CD4-positive, alpha-beta memory T cell (primary cell): ENCODE measurements at regions not wholly inside any gene's neighbourhood (a gene's known extent, or its start where the extent isn't known, plus 50 kb on each side); places are given as distances from the start of the nearest gene placed in this dataset.

Source experiments
- CTCF ChIA-PET: fragments of 350-600 bp; sonication (Branson Sonifier 250); formaldehyde crosslinking; loops from one replicate; lab custom pipeline; 2021; ENCODE audit warnings: inconsistent platforms; ENCODE audit not compliant: partially characterized antibody; lab: Charles Lee
- POLR2A ChIA-PET: fragments of 350-600 bp; sonication (Branson Sonifier 250); formaldehyde crosslinking; loops from one replicate; lab custom pipeline; 2021; ENCODE audit not compliant: partially characterized antibody; lab: Charles Lee
- DNase-seq, 5 donors: peaks; one replicate each; pipeline versions ENCODE4 v3.0.0 to v3.0.0-alpha.2; 2020 to 2022; ENCODE audit warnings: mixed read lengths in 1 of 5
- H3K27ac ChIP-seq: one replicate; pipeline ENCODE4 v1.7.0; 2013; ENCODE audit warnings: low read depth, low read length
- H3K27me3 ChIP-seq: 2 replicates; pipeline ENCODE4 v1.7.0; 2013; ENCODE audit warnings: mild to moderate bottlenecking, low read length, moderate library complexity; ENCODE audit not compliant: insufficient read depth
- H3K36me3 ChIP-seq: 2 replicates; pipeline ENCODE4 v1.7.0; 2013; ENCODE audit warnings: mild to moderate bottlenecking, low read length, moderate library complexity; ENCODE audit not compliant: insufficient read depth
- H3K4me1 ChIP-seq: 2 replicates; pipeline ENCODE4 v1.7.0; 2013; ENCODE audit warnings: mild to moderate bottlenecking, low read length, moderate library complexity; ENCODE audit not compliant: insufficient read depth
- H3K4me3 ChIP-seq, 2 donors: one replicate each; pipeline ENCODE4 v1.7.0; 2013; ENCODE audit warnings: low read length in 2 of 2, mild to moderate bottlenecking in 1 of 2
- H3K9me3 ChIP-seq, 2 donors: one replicate each; pipeline ENCODE4 v1.7.0; 2013; ENCODE audit warnings: low read length in 2 of 2, control low read depth in 1 of 2; ENCODE audit not compliant: control insufficient read depth in 1 of 2
- H3K27ac Mint-ChIP-seq, 7 donors: one replicate each; pipeline ENCODE4 v1.8.0; 2020 to 2021; ENCODE audit warnings: mixed read lengths in 7 of 7, mild to moderate bottlenecking in 6 of 7, inconsistent platforms in 3 of 7, moderate library complexity in 3 of 7
- H3K27me3 Mint-ChIP-seq, 2 donors: one replicate each; pipeline ENCODE4 v1.8.0; 2020 to 2021; ENCODE audit warnings: mixed read lengths in 2 of 2
- H3K36me3 Mint-ChIP-seq, 2 donors: one replicate each; pipeline ENCODE4 v1.8.0; 2020 to 2021; ENCODE audit warnings: mixed read lengths in 2 of 2, inconsistent platforms in 1 of 2, mild to moderate bottlenecking in 1 of 2
- H3K4me1 Mint-ChIP-seq, 4 donors: one replicate each; pipeline ENCODE4 v1.8.0; 2020 to 2021; ENCODE audit warnings: mixed read lengths in 4 of 4, mild to moderate bottlenecking in 1 of 4
- H3K4me3 Mint-ChIP-seq, 8 donors: one replicate each; pipeline ENCODE4 v1.8.0; 2020 to 2021; ENCODE audit warnings: mixed read lengths in 8 of 8, mild to moderate bottlenecking in 7 of 8, moderate library complexity in 6 of 8, inconsistent platforms in 3 of 8
- H3K9me3 Mint-ChIP-seq, 8 donors: one replicate each; pipeline ENCODE4 v1.8.0; 2020 to 2021; ENCODE audit warnings: mixed read lengths in 8 of 8, mild to moderate bottlenecking in 5 of 8, inconsistent platforms in 3 of 8, moderate library complexity in 1 of 8
- intact Hi-C: fragments of 100-400 bp; cut with micrococcal nuclease; formaldehyde crosslinking; loops from one replicate; pipeline ENCODE4 v1.15.1; 2023

DNA sequence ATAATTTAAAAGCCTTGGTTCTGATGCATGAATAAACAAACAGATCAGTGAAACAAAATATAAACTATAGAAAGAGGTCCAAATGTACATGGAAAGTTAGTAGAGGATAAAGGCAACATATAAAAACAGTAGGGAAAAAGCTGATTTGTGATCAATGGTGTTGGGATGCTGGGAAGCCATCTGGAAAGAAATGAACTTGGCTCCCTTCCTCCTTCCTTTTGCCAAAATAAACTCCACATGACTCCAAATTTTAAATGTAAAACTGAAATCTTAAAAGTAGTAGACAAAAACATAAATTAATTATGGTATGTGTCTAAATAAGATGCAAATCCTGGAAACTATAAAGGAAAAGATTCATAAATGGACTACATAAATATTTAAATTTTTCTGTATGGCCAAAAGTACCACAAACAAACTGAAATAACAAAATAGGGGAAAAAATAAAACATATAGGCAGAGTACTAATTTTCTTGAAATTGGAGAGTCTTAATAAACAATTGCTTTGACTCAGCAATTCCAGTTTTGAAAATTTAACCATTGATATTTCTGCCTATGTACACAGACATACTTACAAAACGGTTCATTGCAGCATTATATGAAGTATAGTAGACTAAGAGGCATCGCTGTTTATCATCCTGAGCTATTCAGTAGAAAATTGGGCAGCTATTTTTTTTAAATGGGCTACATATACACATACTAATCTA, 77.0 kb upstream of the TRIM24 start:
- Histone ChIP-seq H3K4me3 (no peak overlapping the region), H3K9me3 (no peaks in the 10 kb centered on the region), H3K4me1 (no peaks in the 10 kb centered on the region), H3K36me3 (no peaks in the 10 kb centered on the region), H3K27me3 (no peaks in the 10 kb centered on the region), H3K27ac (no peak overlapping the region)
- no peak for DNase-seq
- H3K36me3 Mint-ChIP-seq: peaks cover 0 to 1% of the 10 kb centered on the region in 2 donors
- H3K27me3 Mint-ChIP-seq: peaks cover 0 to 1% of the 10 kb centered on the region in 2 donors
- no peak overlapping the region for H3K4me3 Mint-ChIP-seq
- POLR2A ChIA-PET: no interaction called here
- intact Hi-C loops: no loop called here
- H3K4me1 Mint-ChIP-seq: no peaks in the 10 kb centered on the region
- H3K27ac Mint-ChIP-seq: no peak overlapping the region
- CTCF ChIA-PET: no interaction called here
- peaks cover 0 to 5% (median 0%) of the 10 kb centered on the region in 8 donors for H3K9me3 Mint-ChIP-seq

- H3K27ac Mint-ChIP-seq: no peak overlapping the region
- H3K36me3 Mint-ChIP-seq: peaks cover 0 to 4% of the 10 kb centered on the region in 2 donors
- Histone ChIP-seq H3K4me3 (no peak overlapping the region), H3K36me3 (no peaks in the 10 kb centered on the region), H3K9me3 (no peaks in the 10 kb centered on the region), H3K27ac (no peak overlapping the region), H3K4me1 (no peaks in the 10 kb centered on the region), H3K27me3 (no peaks in the 10 kb centered on the region)
- H3K27me3 Mint-ChIP-seq: no peaks in the 10 kb centered on the region
- H3K4me3 Mint-ChIP-seq: no peak overlapping the region
- intact Hi-C loops: no loop called here
- peaks cover 0 to 4% (median 0%) of the 10 kb centered on the region in 8 donors for H3K9me3 Mint-ChIP-seq
- H3K4me1 Mint-ChIP-seq: no peaks in the 10 kb centered on the region
- DNase-seq: no peak
- ChIA-PET POLR2A (no interaction called here), CTCF (interaction anchor here (0.6 kb wide), 1 partner anchor 17 kb away, joined by 3 read pairs; no protein-coding TSS in a partner anchor)
Observed at GRCh38 chr7:138386821-138387220, 73.2 kb upstream of the TRIM24 start.

GRCh38 chr7:138387755-138388475, 72.1 kb upstream of the TRIM24 start:
- Mint-ChIP-seq H3K27me3 (no peaks in the 10 kb centered on the region), H3K9me3 (peaks cover 0 to 4% (median 0%) of the 10 kb centered on the region in 8 donors), H3K36me3 (peaks cover 0 to 4% of the 10 kb centered on the region in 2 donors), H3K4me1 (no peaks in the 10 kb centered on the region), H3K4me3 (no peak overlapping the region), H3K27ac (no peak overlapping the region)
- Histone ChIP-seq H3K36me3 (no peaks in the 10 kb centered on the region), H3K4me1 (no peaks in the 10 kb centered on the region), H3K27me3 (no peaks in the 10 kb centered on the region), H3K4me3 (no peak overlapping the region), H3K9me3 (no peaks in the 10 kb centered on the region), H3K27ac (no peak overlapping the region)
- intact Hi-C loops: no loop called here
- DNase-seq: no peak
- ChIA-PET CTCF (no interaction called here), POLR2A (no interaction called here)

DNA sequence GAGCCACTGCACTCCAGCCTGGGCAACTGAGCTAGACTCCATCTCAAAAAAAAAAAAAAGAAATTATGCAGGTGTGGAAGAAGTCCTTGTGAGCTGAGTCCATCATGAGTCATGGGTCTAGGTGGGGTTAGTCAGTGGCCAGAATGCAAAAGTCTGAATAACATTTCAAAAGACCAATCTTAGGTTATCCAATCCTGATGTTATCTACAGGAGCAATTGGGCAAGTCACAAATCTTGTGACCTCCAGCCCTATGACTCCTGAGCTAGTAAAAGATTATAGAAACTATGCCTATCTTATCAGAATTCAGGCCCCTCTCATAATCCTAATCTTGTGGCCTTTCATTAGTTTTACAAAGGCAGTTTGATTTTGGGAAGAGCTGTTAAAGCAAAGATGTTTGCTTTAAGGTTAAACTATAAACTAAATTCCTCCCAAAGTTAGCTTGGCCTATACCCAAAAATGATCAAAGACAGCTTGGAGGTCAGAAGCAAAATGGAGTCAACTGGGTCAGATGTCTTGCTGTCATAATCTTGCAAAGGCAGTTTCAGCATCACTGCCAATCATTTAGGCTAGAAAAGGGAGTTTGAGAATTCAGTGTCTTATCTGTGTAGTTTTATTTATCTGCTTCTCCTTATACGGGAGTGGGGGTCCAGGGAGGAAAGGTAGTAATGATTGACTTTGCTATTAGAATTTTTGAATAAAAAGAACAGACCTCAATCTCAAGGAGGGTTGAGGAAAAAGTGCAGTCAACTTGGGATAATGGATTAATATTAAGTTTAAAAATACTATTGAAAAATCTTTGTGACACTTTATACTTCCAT, 71.2 kb upstream of the TRIM24 start:
- H3K27me3 Mint-ChIP-seq: no peaks in the 10 kb centered on the region
- H3K27me3 ChIP-seq: no peaks in the 10 kb centered on the region
- no peak for DNase-seq
- H3K9me3 Mint-ChIP-seq: peaks cover 0 to 4% (median 0%) of the 10 kb centered on the region in 8 donors
- peaks cover 0 to 4% of the 10 kb centered on the region in 2 donors for H3K36me3 Mint-ChIP-seq
- no peak overlapping the region for H3K27ac ChIP-seq
- no peaks in the 10 kb centered on the region for H3K4me1 ChIP-seq
- no peak overlapping the region for H3K4me3 ChIP-seq
- ChIA-PET CTCF (no interaction called here), POLR2A (no interaction called here)
- H3K4me1 Mint-ChIP-seq: no peaks in the 10 kb centered on the region
- no peaks in the 10 kb centered on the region for H3K9me3 ChIP-seq
- H3K4me3 Mint-ChIP-seq: no peak overlapping the region
- H3K27ac Mint-ChIP-seq: no peak overlapping the region
- intact Hi-C loops: no loop called here
- H3K36me3 ChIP-seq: no peaks in the 10 kb centered on the region

- no peak overlapping the region for H3K4me3 Mint-ChIP-seq
Observed at GRCh38 chr7:138395763-138396162, 64.3 kb upstream of the TRIM24 start.

GRCh38 chr7:138396251-138397070, 63.6 kb upstream of the TRIM24 start:
- H3K27ac Mint-ChIP-seq: no peak overlapping the region
- no peak for DNase-seq
- Histone ChIP-seq H3K27ac (no peak overlapping the region), H3K9me3 (no peaks in the 10 kb centered on the region), H3K36me3 (no peaks in the 10 kb centered on the region), H3K4me3 (no peak overlapping the region), H3K4me1 (no peaks in the 10 kb centered on the region), H3K27me3 (no peaks in the 10 kb centered on the region)
- intact Hi-C loops: no loop called here
- no peaks in the 10 kb centered on the region for H3K36me3 Mint-ChIP-seq
- H3K27me3 Mint-ChIP-seq: no peaks in the 10 kb centered on the region
- H3K4me3 Mint-ChIP-seq: no peak overlapping the region
- peaks cover 0 to 1% (median 0%) of the 10 kb centered on the region in 8 donors for H3K9me3 Mint-ChIP-seq
- no peaks in the 10 kb centered on the region for H3K4me1 Mint-ChIP-seq
- ChIA-PET CTCF (no interaction called here), POLR2A (no interaction called here)

More at GRCh38 chr7:138395763-138396162, 64.3 kb upstream of the TRIM24 start:
- Histone ChIP-seq H3K9me3 (no peaks in the 10 kb centered on the region), H3K4me1 (no peaks in the 10 kb centered on the region), H3K4me3 (no peak overlapping the region), H3K27ac (no peak overlapping the region), H3K36me3 (no peaks in the 10 kb centered on the region), H3K27me3 (no peaks in the 10 kb centered on the region)
- H3K36me3 Mint-ChIP-seq: no peaks in the 10 kb centered on the region
- DNase-seq: no peak
- CTCF ChIA-PET: no interaction called here
- no peaks in the 10 kb centered on the region for H3K27me3 Mint-ChIP-seq
- intact Hi-C loops: no loop called here
- POLR2A ChIA-PET: no interaction called here
- no peaks in the 10 kb centered on the region for H3K4me1 Mint-ChIP-seq
- no peak overlapping the region for H3K27ac Mint-ChIP-seq
- peaks cover 0 to 1% (median 0%) of the 10 kb centered on the region in 8 donors for H3K9me3 Mint-ChIP-seq
